NCI-H82 treated with DMSO at 0.1 percent for 48 hours (cell line): ENCODE measurements at regions not wholly inside any gene's neighbourhood (a gene's known extent, or its start where the extent isn't known, plus 50 kb on each side); places are given as distances from the start of the nearest gene placed in this dataset.

ENCODE experiments used
- DNase-seq: peaks from one replicate; lab custom pipeline; 2025; ENCODE audit not compliant: unreplicated experiment; lab: John Stamatoyannopoulos, UW

GRCh38 chr3:8338424-8338823, 163.2 kb upstream of the LMCD1 start:
- no peak for DNase-seq

- DNase-seq = no peak
Observed at GRCh38 chr3:8341821-8342247, 159.8 kb upstream of the LMCD1 start.

- no peak for DNase-seq
Observed at GRCh38 chr3:8343058-8343457, 158.6 kb upstream of the LMCD1 start.

GRCh38 chr3:8345398-8345797, 156.2 kb upstream of the LMCD1 start:
- DNase-seq = no peak

GRCh38 chr3:8348076-8348475, 153.5 kb upstream of the LMCD1 start:
- no peak for DNase-seq

GRCh38 chr3:8352475-8352874, 149.1 kb upstream of the LMCD1 start:
- DNase-seq = no peak

- no peak for DNase-seq
Observed at GRCh38 chr3:8353364-8353763, 148.3 kb upstream of the LMCD1 start.

- no peak for DNase-seq
Observed at GRCh38 chr3:8355346-8355745, 146.3 kb upstream of the LMCD1 start.

GRCh38 chr3:8356066-8356465, 145.6 kb upstream of the LMCD1 start:
- DNase-seq = peak; percentile 62

GRCh38 chr3:8357859-8358258, 143.8 kb upstream of the LMCD1 start:
- DNase-seq = no peak

- DNase-seq = no peak
Observed at GRCh38 chr3:8359133-8359532, 142.5 kb upstream of the LMCD1 start.

- DNase-seq = no peak
Observed at GRCh38 chr3:8363200-8363599, 138.4 kb upstream of the LMCD1 start.

- no peak for DNase-seq
Observed at GRCh38 chr3:8365541-8365940, 136.1 kb upstream of the LMCD1 start.

GRCh38 chr3:8366219-8366810, 135.3 kb upstream of the LMCD1 start:
- DNase-seq = no peak

GRCh38 chr3:8368598-8368997, 133.0 kb upstream of the LMCD1 start:
- no peak for DNase-seq

- DNase-seq = no peak
Observed at GRCh38 chr3:8369638-8370037, 132.0 kb upstream of the LMCD1 start.

GRCh38 chr3:8371085-8371551, 130.5 kb upstream of the LMCD1 start:
- DNase-seq = no peak

- DNase-seq = no peak
Observed at GRCh38 chr3:8371960-8372463, 129.6 kb upstream of the LMCD1 start.

GRCh38 chr3:8380904-8381704, 120.5 kb upstream of the LMCD1 start:
- no peak for DNase-seq

- DNase-seq = no peak
Observed at GRCh38 chr3:8385848-8386620, 115.6 kb upstream of the LMCD1 start.

GRCh38 chr3:8387571-8387970, 114.1 kb upstream of the LMCD1 start:
- no peak for DNase-seq

GRCh38 chr3:8399686-8400085, 101.9 kb upstream of the LMCD1 start:
- no peak for DNase-seq
